ENCODE measurements at regions not wholly inside any gene's neighbourhood (a gene's known extent, or its start where the extent isn't known, plus 50 kb on each side); places are given as distances from the start of the nearest gene placed in this dataset.

DNA sequence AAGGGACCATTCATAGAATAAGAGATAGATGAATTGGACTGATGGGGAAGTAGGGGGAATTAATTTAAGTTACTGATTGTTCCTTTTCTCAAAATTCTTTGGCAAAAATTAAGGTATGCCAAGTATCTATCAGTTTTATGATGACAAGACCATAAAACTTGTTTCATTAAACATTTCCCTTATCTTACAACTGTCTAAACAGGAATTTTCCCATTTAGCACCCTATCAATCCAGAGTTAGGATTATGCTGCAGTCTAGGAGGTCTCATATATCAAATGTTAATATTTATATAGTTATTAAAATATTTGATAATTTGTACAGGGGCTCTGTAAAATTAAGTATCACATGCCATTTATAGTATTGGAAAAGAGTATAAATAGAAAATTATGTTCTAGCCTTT, 51.5 kb upstream of the ARID1B start:
- DNase-seq = no peak

DNA sequence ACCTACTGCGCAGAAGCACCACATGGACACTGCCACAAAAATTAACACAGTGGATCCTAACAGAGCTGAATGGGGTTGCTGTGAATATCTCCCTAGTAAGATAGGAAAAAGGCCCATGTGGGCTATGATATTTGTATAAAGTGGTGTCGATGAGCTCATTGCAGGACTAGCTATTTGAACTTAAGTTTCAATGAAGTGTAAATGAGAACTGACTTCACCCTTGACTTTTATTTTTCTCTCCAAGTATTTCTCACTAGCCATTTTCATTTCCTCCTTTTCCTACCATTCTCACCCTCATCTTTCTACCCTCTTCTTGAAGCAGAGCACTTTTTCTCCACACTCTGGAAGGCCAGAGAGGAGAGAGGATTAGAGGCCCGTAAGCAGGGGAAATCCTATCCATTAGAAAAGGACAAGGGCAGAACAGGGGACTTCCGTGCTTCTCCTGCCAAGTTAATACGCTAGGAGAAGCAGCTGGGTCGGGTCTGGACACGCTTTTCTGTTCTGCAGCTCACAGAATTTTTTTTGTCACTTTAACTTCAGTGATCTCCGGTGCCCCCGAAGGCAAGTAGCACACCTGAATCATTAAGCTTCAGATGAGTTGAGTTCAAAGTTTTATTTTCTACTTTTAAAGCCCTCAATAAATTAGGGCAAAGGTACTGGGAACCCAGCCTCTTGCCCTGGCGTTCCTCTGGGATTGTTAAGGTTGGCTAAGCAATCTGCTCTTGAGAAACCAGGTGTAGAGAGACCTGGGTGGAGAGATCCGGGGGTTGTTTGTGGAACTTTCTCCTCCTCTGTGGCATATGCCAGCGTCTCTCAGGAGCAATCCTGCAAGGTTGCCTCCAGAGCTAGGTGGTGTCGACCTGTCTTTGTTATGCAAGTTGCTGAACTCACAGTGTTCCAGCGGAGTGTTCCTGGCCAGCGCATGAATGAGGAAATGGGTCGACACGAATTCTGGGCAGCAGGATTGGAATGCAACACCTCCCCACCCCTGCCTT, 56.2 kb upstream of the ARID1B start:
- no peak for DNase-seq

DNA sequence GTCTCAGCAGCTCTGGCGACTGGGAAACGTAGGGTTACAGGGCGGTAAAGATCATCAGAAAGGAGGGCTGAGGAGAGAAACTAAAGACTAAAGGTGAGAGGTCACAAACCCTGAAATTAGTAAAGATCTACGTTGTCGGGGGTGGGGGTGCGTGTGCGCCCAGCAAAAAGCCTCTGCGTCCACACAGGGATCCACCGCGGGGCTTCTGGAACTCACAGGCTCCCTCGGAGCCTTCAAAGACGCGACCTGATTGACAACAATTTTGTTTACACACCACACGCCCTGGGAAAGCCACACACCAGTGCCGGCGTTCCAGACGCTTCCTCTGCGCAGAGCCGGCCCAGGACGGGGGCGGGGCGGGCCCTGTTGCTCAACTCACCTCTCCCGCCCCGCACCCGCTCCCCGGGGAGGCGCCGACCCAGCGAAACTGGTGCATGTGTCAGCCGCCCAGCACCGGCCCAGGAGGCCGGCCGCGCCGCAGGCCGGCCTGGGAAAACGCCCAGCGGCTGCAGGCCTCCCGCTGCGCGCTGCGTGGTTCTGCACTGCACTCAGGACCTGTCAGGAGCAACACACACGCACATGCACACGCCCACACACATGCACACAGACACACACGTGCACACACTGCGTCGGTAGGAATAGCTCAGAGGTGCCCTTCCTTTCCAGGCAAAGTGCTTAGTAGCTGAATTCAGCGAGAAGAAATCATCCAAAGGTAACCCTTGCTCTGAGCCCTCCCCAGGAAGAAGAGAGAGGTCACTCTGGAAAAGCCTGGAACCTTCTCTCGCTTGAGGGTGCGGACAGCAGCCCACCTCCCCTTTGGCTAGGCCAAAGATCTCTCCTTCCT, 57.2 kb upstream of the ARID1B start:
- DNase-seq = peak; percentile 23 to 54 (median 36)

DNA sequence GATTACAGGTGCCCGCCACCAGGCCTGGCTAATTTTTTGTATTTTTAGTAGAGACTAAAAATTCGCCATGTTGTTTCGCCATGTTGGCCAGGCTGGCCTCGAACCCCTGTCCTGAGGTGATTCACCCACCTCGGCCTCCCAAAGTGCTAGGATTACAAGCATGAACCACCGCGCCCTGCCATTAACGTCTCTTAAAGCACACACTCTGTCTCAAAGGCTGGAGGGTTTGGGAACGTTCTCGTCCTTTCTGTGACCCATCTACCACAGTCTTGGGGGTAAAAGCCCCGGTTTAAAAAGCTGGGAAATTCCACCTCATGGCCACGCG, 57.8 kb upstream of the ARID1B start:
- no peak for DNase-seq

DNA sequence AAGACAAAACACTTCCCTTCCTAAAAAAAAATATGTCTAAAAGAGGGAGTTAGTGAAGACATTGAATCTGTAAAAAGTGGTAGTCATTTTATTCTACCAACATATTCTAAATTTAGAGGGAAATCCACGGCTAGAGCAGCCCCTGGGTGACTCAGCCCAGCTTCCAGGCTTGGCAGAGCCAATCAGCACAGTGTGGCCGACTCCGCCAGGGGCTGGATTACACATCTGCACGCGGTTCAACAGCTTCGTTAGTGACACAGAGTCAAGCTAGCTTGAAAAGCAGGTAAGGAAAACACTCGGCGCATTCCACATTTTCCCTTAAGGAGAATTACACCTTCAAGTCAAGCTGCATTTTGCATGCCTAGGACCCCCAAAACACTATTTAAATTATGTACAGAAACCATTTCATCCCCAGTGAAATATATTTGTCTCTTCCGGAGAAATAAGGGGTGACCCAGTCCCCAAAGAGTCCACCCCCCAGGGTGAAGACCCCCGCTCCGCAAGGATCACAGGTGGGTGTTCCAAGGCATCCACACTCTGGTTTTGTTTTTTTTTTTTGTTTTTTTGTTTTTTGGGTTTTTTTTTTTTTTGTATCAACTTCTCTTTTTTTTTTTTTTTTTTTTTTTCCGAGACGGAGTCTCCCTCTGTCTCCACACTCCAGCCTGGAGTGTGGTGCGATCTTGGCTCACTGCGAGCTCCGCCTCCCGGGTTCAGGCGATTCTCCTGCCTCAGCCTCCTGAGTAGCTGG, 58.4 kb upstream of the ARID1B start:
- no peak for DNase-seq

DNA sequence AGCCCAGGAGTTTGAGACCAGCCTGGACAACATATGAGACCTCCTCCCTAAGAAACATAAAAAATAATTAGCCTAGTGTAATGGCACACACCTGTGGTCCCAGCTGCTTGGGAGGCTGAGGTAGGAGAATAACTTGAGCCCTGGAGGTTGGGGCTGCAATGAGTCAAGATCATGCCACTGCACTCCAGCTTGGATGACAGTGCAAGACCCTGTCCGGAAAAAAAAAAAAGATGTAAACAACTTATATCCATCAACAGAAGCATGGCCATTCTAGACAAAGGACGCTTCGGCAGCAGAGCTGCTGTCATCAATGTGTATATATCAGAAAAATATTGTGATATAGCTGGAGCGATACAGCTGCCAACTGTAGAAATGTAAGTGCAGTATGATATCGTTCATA, 59.6 kb upstream of the ARID1B start:
- no peak for DNase-seq

DNA sequence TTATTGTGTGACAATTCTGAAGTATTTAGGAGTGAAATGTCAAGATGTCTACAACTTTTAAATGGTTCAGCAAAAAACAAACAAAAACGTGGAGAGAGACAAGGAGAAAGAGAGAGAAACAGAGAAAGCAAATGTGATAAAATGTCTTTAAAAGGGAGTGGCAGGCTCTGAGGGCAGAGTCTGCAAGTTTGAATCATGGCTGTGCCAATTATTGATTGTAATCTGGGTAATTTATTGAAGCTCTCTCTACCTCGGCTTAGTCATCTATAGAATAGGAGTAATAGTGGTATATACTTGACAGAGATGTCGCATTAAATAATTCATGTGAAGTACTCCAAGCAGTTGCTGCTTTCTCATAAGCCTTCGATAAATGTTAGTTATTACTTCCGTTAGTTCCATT, 61.3 kb upstream of the ARID1B start:
- no peak for DNase-seq

DNA sequence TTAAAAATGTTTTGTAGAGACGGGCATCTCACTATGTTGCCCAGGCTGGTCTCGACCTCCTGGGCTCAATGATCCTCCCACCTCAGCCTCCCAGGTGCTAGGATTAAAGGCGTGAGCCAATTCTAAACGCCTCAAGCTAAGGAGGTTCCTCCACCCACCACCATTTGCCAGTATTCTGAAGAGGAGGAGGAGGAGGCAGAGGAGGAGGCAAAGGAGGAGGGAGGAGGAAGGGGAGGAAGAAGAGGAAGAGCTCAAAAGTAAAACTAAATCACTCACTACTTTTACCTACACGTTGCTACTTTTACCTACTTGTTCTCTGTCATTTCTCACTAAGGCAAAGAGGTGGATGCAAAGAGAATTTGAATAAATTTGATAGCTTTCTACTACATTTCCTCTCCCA, 63.6 kb upstream of the ARID1B start:
- DNase-seq = no peak

DNA sequence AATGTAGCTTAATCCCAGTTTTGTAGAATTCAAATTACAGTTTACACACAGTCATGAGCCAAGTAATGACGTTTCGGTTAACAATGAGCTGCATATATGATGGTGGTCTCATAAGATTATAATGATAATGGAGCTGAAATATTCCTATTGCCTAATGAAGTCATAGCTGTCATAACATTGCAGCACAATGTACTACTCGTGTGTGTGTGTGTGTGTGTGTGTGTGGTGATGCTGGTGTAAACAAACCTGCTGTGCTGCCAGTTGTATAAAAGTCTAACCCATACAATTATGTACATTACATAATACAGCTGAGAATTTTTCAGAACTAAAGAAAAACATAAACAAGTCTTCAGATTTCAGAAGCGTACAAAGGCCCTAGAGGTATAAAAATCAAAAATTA, 66.7 kb upstream of the ARID1B start:
- no peak for DNase-seq

DNA sequence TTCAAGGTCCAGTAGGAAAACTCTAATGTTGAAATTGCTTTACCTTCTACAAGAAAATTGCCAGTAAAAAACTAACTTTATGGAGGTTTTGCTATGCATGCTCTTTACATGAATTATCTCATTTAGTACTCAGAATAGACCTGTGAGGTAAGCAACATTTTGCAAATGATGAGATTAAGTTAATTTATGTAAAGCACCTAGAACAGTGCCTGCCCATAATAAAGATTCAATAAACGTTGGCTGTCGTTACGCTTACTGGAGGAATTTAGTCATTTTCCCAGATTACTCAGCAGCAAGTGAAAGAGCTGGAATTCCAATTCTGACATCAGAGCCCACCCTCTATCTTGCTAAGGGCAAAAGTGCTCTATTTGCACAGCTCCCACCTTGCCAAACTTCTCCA, 69.4 kb upstream of the ARID1B start:
- DNase-seq = no peak

DNA sequence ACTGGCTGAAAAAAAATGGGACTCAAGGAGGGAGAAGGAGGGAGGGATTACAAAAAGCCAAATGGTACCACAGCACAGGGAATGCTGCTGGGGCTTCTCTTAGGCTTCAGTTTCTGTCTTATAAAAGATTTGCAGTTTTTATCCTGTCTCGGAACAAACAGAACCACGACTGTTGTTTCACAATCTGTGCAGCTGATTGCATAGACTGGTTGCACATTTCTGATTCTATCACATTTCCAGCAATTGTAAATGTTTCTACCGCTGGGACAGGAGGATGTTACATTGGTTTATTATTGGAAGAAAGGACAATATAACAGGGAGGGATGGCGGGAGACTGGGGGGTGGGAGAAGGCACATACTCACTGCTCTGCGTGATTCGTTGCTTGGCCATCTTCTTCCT, 73.5 kb upstream of the ARID1B start:
- DNase-seq = no peak

DNA sequence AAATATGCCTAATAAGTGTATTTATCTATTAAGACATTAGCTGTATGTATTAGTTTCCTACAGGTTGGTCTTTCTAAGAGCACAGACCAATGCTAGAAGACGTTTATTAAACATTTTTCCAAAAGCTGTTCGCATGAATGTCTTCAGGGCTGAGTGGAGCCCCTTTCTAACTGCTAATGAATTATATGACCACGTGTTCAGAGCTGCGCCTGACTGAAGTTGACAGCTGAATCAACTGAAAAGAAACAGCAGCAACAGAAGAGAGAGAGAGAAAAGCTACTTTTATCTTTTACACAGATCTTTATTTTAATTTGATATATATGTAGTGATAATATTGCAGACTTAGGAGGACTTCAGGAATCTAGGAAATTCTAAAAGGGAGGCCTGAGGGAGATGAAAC, 75.2 kb upstream of the ARID1B start:
- DNase-seq = no peak

DNA sequence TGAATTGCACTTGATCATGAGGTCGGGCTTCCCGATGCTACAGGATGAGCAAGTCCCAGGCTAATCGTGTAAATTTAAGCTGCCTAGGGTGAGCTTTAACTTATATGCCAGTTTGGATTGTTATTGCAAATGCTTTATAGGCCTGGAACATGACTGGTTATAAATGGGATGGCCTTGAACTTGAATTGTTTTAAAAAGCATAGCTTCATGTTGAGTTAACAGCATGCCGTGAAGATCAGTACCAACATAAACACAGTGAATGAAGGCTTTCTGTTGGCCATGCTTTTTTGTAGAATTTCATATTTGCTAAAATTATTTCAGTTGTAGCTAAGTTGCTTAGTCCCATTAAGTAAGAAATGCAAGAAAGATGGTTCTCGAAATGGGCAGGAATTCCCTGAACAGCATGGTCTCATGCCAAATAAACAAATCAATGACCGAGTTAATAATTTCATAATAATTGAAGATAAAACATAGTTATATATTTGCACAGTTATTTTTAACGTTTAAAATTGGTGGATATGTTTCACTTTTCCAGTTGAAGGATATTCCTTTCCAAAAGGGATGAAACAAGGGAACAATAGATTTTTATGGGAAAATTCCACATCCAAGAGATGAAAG, 76.6 kb upstream of the ARID1B start:
- no peak for DNase-seq

DNA sequence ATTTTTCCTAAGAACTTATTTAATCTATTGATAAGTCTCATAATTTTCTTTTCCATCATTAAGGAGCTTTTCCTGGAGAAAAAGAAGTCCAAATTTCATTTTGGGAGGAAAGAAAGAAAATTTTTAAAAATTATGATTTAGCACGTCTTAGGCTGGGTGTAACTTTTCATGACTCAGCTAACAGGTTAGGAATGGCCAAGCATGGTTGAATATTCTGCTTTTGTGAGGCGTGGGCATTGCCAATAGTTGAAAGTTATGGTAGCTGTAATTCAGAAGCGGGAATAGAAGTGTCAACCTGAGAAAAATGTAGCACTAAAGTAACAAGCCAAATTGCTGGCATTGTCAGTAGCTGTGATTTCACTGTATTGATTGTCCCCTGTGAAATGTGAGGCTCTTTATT, 77.2 kb upstream of the ARID1B start:
- DNase-seq = no peak

DNA sequence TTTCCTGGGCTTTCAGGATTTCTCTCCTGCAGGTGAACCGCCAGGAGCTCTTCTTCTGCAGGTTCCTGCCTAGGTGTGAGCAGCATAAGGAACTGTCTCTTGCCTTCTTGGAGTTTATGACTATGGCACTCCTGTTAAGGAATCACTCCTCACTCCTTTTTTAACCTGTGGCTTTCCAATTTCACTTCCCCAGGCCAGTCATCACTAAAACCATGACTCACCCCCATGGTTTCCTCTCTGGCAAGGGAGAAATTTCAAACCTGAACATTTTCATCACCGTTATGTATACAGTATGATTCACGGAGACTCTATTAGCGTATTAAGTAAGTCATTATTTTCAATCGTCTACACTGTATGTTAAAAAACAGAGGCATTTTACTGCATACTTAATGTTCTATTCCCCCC, 78.2 kb upstream of the ARID1B start:
- DNase-seq = no peak

DNA sequence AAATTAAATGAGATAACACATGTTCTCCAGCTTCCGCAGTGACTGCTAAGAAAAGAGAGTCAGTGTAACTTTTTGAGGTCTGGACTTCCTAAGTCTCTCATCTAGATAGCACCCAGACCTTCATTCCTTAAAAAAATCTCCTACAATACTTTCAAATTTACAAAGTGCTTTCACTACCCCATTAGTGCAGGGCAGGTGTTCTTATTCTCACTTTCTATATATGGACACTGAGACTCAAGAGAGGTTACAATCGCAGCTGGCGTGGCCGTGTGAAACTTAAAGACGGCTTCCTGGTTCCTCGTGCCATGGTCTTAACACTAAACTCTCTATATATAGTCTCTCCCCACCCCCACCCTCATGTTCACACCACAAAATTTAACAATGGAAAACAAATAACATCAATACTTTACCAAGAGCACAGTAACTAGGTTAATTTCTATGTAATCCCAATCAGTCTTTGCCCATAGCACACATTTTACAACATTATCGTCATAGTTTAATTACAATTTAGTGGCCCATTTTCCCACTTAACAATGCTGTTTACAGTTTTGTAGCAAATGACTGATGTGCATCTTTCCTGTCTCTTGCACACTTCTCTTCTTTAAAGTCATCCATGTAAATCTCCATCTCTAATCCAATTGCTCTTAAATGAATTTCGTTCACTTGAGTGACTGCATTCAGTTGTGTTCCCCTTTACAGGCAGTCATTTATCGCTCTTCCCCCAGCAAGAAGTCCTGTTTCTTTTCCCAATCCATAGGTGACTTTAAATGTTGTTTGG, 78.8 kb upstream of the ARID1B start:
- no peak for DNase-seq

DNA sequence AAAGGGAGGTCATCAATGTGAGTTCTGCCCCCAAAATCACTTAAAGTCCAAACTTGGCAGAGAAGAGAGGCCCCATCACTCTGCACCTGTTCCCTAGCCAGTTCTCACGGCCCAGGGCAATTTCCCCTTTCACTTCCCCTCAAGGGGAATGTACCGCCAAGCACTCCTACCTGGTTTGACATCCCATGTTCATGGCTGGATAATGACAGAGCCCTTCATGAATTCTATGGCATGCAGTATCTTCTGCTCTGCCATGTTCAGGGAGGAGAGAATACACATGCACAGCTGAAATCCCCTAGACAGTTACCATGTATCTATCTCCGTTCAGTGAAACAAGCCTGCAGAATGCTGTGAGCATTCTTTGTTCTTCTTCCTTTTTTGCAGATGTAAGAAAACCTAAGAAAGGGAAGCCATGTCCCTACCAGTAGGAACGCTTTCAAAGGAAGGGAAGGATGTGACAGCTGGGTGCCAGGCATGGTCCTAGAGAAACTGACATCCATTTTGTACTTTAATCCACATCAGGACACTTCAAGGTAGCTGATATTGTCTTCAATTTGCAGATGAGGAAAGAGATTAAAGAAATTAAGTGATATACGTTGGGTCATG, 79.8 kb upstream of the ARID1B start:
- DNase-seq = no peak

DNA sequence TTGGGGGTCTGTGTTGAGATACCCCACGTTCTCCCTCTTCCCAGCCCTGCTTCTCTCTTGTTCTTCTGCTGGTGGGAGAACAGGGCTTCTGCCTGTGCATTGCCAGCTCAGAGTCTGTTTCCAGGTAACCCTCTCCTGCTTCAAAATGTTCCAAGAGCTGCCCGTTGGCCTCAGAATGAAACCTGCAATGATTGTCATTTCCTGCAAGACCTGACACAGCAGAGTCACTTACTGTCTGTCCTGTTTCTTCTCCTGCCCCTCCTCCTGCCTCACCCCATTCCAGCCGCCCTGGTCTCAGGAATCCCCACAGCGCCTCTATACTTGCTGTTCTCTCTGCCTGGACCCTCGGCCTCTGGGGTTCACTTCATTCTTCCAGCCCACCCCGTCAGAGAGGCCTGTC, 81.4 kb upstream of the ARID1B start:
- DNase-seq = no peak

DNA sequence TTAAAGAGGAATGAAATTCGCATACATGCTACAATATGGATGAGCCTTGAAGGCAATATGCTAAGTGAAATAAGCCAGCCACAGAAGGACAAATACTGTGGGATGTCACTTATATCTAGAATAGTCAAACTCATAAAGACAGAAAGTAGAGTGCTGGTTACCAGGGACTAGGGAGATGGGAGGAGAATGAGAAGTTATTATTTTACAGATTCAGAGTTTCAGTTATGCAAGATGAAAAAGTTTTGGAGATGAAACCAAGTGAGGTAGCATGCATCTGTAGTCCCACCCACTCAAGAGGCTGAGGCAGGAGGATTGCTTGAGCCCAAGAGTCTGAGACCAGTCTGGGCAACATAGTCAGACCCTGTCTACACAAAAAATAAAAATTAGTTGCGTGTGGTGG, 82.5 kb upstream of the ARID1B start:
- no peak for DNase-seq

DNA sequence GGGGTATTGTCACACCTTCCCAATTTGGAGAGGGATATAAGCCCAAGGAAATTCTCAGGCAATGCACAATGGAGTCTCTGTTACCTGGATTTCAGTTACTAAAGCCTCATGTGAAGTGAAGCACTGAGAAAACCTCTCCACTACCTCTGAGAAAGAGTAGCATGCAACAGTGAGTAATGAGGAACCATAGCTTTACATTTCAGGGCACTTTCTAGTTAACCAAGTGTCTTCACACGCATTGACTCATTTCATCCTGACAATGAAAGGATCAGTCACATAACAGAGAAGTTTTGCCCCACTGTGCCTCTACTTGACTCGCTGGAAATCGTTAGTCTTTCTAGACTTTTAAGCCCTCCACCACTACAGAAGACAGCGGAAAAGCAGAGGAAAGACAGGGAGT, 86.2 kb upstream of the ARID1B start:
- no peak for DNase-seq

DNA sequence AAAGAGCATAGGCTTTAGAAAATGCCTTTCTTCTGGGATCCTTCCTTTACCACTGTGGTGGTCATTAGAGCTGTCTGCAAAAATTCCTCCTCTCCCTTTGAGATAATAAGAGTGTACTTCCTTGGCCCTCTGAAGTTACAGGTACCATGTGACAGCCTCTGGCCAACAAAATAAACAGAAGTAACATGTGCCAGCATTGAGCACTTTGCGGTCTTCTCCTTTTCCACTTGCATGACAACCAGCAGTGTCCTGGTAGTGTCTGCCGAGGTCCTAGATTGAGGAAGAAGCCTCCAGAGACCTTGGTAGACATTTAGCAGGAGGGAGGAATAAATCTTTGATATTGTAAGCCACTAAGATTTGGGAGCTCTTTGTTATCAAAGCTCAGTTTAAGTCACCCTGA, 87.5 kb upstream of the ARID1B start:
- no peak for DNase-seq

DNA sequence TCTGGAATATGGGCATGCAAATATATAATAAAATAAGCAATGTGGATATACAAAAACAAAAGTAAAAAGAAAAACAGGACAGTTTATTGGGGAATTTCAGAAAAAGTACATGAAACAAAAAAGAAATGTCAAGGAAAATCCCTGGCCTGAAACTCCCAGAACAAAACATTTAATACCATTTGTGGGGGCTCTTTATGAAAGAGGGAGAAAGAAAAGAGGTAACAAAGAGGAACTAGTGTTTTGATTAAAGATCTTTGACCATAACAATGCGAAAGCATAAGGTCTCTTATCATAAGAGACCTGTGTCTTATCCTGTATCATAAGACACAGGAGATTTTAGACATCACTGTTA, 88.6 kb upstream of the ARID1B start:
- no peak for DNase-seq

Data from activated CD4-positive, CD25-positive, alpha-beta regulatory T cell (primary cell).